NCI-H69 (cell line): ENCODE measurements at regions not wholly inside any gene's neighbourhood (a gene's known extent, or its start where the extent isn't known, plus 50 kb on each side); places are given as distances from the start of the nearest gene placed in this dataset.
A peak's percentile ranks its signal among the peaks of the same experiment; 100 is the strongest.

ENCODE experiments used
- DNase-seq: peaks from one replicate; lab custom pipeline; 2025; lab: John Stamatoyannopoulos, UW

DNA sequence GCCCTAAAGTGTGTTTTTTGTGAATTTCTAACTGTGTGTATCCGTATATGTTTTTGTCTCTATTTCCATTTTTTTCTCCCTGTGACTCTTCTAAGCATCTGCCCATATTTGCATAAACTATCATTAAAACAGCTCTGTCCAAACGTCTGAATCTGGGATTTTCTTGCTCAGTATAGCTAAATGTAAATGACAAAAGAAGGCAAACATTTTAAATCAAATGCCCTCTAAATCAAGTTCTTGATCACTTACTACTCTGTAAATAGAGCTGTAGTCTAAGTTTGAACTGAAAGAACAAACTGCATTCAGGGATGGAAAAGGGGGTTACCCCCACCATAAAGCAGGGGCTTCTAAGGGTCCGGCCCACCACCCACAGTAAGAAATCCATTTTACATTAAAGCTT lies 432.0 kb upstream of the FAM241A start:
- DNase-seq = peak; percentile 14

DNA sequence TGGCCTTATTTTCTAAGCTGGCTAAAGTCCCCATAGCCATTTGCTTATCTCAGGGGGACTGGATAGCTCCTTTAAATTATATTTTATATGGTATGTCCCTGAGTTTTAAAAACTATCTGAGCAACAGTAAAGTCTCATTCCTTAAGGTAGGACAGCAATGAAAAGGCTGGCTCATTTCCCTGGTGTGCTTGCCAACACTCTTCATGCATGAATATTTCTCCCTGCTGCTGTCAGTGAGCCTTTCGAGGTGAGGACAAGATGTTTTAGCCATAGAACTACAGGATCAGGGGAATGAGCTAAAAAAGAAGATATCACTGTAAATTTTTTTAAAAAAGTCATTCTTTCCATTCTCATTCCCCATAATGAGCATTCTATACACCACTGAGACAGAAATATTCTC lies 427.3 kb upstream of the FAM241A start:
- DNase-seq = peak; percentile 18

DNA sequence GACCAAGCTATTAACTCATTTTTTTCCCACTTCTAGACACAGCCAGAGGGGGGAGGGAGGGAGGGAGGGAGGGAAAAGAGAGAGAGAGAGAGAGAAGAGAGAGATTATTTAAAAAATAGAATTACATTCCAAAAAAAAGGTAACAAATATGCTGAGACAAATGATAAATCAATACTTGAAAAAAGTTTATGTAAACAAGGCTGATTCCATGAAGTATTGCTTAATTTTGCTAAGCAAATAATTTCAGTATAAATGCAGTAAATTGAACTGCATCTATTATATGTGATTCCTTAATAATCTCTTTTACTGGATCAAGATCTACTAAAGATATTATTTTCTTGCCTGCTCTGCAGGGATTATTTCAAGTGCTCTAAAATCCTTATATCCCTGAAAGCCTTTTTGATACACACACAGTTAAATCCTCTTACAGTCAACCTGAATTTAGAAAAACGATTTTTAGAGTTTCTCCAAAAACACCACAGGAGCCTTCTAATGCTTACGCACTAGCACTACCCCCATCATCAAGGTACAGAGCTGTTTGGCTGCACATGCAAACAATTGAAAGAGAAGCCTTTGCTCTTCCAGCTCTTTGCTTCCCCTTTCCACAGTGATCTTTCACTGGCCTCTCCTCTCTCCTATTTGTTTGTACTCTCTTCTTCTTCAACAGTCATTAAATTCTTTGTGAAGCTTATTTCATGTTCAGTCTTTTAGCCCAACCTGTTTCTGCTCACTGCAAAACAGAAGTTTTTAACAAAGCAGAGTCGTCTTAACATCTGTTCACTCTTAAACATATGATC lies 426.3 kb upstream of the FAM241A start:
- peak; percentile 7 for DNase-seq

DNA sequence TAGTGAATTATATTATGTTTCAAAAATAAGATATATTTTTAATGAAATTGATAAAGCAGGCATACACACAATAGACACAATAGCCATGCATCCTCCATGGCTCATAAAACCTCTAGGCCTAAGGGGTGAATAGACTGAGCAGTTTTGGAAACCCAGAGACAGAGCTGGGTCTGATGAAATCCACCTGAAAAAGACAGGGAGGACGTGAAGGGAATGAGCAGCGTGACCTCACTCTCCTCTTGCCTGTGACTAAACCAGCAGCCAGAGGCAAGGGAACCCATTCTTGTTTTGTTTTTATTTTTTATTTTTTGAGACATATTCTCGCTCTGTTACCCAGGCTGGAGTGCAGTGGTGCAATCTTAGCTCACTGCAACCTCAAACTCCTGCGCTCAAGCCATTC lies 424.4 kb upstream of the FAM241A start:
- no peak for DNase-seq

DNA sequence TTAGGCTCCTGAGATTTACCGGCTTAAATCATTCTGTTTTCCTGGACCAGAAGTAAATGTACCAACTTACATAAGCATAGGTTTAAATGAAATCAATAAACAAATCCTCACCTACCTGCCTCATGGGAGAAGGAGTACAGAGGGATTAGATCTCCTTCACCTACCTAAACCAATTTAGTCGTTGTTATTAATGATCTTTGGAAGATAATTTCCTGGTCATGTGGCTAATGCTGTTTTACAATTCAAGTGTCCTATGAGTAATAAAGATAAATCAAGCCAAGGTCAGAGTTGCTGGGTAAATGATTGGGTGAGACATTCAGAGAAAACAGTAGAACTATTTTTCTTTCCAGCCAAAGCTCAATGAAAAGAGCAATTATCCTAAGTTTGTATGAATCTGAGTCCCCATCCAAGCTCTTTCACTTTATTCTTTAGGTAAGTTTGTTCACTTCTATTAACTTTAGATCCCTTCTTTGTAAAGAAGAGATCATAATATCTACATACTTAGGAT lies 423.0 kb upstream of the FAM241A start:
- no peak for DNase-seq

DNA sequence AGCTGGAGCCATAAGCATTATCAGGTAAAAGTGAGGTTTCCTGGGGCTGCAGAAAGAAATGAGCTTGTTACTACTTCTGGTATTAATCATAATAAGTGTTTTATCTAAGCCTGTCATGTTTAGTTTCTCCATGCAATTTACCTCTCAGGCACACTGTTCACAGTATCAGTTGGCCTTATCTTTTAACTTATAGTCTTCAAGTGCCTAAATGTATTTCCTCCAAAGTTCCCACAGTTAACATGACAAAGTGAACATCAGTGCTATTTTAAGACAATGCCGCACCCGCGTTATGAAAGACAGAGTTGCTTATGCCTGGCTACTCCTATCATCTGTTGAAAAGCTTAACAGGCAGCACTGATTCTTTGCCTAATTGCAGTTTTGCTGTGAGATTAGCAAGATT lies 408.7 kb upstream of the FAM241A start:
- DNase-seq = no peak

DNA sequence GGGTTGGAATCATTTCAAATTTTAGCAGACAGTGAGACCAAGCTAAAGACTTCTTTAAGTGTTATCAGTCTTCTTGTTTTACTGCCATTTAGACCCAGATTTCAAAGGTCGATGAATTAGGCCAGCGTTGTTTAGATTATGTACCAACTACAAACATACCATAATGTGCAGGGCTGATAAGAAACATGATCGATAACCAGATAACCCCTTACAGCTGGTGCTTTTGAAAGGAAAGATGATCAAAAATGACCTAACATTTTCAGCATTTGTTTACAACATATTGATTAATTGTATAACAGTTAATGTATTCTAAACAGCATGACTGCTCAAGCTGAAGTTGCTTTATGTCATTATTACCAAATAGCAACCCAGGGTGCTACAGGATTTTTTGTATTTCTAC lies 400.4 kb upstream of the FAM241A start:
- no peak for DNase-seq

DNA sequence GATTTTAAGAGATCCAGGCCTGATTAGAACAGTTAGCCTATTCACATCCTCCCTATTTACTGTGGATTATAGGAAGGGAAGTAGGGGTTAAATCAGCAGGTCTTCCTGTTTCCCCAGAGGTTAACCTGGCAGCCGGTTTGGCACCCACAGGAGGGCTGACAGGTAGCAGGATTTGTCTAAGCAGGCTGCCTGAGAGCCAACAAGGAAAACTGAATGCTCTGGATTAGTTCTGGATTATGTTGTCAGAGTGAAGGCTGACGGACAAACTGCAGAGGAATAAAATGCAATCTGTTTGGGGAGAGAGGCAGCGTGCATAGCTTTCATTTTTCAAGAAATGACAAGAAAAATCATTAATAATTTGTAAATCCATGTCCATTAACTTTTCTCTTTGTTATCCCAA lies 397.1 kb upstream of the FAM241A start:
- DNase-seq = peak; percentile 73

DNA sequence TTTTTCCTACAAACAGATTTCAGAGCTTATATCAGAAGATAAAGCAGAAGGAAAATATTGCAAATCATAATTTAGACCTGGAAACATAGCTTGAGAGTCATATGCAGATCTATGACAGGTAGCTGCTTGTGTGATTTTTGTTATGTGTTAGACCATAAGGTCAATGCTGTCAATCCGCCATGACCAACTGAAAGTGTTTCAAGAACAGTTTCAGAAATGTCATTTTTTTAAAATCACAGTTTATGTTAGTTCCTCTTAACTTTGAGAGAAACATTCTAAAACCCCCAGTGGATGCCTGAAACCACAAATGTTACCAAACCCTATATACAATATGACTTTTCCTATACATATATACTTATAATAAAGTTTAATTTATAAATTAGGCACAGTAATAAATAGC lies 391.3 kb upstream of the FAM241A start:
- no peak for DNase-seq

DNA sequence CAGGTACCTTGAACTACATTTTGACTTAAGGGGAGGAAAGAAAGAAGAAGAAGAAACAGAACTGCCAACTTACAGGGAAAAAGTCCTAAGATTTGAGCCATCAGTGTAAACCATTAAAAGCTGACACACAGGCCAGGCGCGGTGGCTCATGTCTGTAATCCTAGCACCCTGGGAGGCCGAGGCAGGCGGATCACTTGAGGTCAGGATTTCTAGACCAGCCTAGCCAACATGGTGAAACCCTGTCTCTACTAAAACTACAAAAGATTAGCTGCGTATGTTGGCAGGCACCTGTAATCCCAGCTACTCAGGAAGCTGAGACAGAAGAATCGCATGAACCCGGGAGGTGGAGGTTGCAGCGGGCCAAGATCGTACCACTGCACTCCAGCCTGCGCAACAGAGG lies 389.7 kb upstream of the FAM241A start:
- no peak for DNase-seq

DNA sequence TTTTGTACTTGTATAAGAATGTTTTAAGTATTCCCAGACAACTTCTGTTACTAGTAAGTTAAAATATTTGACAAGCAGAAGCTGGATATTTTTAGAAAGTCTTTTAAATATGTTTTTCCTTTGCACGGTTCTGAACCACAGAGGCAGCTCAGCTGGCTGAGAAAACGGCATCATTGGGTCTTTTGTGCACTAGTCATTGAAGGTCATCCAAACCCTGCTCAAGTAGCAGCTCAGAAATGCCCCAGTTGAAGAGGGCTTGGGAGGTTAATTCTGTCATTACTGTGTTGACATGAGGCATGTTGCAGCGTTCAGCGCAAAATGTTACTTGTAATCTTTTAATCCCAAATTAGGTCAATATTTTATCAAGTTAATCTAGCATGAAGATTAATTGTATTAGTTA lies 383.7 kb upstream of the FAM241A start:
- no peak for DNase-seq

DNA sequence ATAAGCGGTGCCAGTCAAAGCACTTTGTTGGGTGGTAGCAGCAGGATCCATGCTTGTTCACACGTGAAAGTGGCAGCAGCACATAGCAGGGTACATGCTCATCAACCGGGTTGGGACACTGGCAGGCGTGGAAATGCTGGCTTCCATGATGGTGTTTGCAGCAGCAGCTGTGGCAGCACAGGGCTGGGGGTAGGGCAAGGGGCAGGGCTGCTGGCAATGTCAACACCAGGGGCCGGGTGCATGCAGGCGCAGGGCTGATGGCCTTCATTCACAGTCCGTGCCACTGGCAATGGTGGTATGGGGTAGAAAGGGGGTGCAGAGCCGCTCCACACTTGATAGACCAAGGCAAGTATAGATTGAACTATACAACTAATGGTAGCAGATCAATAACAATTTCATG lies 374.7 kb upstream of the FAM241A start:
- no peak for DNase-seq

DNA sequence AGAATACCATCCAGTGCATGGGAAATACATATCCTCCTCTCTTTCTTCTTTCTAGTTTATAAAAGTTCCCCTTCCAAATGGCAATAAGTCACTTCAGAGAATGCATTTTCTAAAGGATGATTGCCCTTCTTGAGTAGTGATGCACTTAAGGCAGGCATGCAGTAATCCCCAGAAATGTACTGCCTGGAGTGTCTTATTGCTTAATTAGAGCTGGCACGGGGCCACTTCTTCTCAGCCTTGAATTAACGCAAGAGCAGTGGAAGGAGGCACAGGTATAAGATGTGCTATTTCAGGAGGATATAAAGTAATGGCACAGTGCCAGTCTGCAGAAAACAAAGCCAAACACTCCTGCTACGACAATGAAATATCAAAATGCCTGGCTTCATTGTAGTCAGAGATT lies 371.4 kb upstream of the FAM241A start:
- DNase-seq = peak; percentile 92

DNA sequence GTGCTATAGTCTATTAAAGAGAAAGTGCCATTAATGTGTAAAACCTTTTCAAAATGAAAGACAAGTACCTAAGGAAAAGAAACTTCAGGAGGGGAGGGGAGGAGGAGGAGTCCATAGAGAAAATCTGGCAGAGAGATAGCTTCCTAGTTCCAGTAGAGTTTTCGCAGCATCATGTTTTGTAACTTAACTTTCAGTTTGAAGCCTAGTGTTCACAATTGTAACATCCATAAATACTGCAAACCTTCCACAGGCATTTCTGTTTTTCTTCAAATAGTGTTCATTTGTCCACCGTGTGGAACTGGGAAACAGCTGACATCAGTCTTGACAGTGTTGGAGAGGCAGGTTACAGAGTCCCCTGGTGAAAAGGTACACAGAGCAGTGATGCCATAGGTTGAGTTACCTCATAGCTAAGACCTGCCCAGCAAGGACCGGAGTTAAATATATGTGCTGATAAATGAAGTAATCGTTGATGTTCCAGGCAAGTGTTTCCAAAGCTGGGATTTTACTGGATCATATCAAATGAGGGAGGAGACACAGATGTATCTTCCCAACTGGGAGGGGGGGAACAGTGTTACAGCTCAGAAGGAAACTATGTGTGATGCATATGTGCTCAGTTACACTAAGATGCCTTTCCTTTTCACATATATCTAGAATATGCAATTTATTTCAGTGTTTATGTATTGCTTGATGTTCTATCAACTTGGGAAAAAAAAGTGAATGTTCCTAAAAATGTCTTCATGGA lies 369.5 kb upstream of the FAM241A start:
- DNase-seq = peak; percentile 27

DNA sequence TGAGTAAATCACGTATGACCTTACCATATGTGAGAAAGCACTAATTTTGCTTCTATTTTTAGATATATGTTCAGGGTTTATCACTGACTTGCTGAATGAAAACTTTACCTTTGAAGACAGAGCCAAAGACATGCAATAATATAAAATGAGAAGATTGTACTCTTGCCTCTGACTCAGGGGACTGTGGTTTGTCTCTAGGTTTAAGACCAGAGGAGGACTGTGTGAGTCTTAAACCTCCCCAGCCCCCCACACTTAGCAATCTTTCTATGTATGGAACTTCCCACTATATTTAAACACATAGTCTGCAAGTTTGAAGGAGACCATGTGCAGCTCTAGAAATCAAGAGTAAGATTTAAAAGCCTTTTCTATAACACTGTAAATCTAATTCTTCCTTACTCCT lies 368.7 kb upstream of the FAM241A start:
- no peak for DNase-seq

DNA sequence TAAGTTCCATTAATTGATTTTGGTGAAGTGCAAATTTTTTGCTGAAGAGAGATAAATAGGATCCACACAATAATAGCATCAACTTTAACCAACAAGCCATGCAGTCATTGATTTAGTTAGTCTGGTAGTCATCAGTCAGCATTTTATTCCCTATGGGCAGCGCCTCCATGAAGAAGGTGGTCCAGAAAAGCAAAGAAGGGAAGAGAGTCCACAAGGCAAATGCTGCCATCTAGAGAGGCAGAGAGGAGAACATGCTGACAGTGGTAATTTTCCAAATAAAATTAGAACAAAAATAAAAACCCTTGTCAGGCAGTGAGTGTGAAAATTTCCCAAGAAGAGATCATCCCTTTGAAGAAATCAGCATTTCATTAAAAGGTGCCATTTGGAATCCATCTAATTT lies 366.7 kb upstream of the FAM241A start:
- peak; percentile 64 for DNase-seq

DNA sequence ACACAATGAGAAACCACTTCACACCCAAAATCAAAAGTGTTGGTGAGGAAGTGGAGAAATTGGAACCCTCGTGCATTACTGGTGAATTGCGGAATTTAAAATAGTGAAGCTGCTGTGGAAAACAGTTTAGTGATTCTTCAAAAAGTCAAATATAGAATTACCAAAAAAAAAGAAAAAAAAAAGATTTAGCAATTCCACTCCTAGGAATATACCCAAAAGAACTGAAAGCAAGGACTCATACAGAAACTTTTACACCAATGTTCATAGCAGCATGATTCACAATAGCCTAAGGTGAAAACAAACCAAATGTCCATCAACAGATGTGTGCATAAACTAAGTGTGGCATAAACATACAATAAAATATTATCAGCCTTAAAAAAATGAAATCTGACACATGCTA lies 364.3 kb upstream of the FAM241A start:
- DNase-seq = no peak

DNA sequence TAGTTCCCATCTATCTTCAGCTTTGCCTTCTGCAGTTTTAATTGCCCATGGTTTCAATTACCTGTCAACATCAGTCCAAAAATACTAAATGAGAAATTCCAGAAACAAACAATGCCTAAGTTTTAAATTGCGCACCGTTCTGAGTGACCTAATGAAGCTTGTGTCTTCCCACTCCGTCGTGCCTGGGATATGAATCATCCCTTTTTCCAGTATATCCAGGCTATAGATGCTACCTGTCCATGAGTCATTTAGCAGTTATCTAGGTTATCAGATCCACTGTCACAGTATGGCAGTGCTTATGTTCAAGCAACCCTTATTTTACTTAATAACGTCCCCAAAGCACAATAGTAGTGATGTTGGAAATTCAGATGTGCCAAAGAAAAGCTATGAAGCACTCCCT lies 363.6 kb upstream of the FAM241A start:
- peak; percentile 8 for DNase-seq

DNA sequence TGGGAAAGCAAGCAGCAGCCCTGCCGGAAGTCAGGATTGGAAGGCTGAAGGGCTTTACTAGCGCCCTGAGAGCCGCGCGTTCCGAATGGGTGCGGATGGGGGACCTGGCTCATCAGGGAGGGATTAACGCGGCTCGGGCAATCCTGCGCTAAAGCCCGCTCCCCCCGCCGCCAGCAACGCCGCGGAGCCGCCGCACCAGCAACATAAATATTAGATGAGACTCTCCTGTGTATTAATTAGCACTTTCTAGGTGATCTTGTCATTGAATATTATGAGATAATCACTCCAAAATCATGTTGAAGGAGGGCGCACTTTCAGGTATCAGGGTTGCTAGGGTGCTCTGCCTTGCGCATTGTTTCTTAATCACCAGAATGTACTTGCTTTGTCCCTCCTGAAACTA lies 357.2 kb upstream of the FAM241A start:
- no peak for DNase-seq

DNA sequence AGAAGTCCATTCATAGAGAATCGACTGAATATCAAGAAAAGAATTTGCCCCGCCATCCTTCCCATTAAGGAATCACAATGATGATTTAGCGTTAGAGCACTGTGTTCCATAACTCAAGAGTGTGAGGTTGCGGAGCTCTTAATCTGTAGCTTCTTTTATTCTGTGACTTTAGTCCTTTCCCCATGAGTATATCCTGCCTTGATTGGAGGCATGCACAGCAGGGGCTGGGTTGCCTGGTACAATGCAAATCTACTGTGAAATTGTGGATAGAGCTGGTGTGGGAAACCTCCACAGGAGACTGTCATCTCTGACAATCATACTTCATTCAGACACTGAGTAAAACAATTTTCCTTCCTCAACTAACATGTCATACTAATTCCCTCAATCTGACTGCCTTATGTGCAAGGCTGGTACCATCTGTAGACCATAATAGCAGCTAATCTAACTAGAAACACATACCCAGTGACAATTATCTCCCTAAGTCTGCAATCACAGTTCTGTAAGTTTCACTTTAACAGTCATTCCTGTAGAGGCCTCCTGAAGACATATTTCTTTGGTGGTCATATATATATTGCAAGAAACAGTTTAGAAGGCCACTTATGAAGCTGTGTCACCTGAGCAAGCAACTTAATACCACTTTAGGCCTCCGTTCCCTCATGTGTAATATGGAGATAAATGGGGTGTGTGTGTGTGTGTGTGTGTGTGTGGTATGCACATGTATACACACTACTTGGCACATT lies 355.2 kb upstream of the FAM241A start:
- DNase-seq = no peak

DNA sequence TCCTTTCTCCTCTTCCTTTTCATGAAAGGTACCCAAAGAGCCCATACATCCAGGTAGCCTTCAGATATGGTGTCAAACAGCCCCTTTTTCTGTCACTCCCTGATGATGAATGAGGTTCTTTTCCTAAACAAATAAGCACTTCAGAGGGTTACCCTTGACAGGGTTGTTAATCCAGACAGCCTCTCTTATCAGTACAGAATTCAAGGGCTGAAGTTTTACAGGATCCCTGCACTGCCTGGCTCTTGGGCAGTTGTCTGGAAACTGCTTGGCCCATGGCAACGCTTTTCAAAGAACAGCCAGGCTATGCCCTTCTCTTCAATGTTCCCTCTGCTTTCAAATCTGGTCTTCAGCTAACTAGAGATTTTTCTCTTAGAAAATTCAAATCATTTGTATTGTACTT lies 352.6 kb upstream of the FAM241A start:
- peak; percentile 16 for DNase-seq

DNA sequence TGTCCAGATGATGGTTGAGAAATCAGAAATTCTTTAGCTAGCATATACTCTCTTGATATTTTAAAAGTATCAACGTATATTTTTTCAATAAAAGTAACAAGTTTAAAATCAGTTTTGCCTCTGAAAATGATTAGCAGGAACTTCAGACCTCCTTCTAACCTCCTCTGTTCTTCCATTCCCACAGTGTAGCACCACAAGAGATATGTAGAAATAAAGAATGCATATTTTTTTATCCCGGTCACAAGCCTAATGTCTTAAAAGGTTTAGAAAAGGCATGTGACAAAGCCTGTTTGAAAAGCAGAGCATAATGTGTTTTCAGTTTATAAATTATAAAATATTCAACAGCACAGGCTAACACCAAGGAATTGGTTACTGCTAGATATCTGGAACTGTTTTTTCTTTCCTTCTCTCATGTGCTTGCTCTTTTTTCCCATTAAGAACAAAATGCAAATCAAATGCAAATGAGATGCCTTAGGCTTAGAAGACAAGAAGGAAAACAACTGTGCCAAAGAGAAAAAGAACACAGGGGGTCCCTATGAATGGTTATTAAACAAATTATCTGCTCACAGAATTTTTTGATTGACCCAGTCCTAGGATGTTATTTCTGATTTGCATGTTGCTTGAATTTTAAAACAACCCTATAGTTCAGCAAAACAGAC lies 351.7 kb upstream of the FAM241A start:
- DNase-seq = peak; percentile 35
